HuH-7.5 (cell line): ENCODE measurements at regions not wholly inside any gene's neighbourhood (a gene's known extent, or its start where the extent isn't known, plus 50 kb on each side); places are given as distances from the start of the nearest gene placed in this dataset.

Source experiments
- DNase-seq: peaks from one replicate; pipeline ENCODE4 v3.0.0; 2011; ENCODE audit warnings: low spot score

DNA sequence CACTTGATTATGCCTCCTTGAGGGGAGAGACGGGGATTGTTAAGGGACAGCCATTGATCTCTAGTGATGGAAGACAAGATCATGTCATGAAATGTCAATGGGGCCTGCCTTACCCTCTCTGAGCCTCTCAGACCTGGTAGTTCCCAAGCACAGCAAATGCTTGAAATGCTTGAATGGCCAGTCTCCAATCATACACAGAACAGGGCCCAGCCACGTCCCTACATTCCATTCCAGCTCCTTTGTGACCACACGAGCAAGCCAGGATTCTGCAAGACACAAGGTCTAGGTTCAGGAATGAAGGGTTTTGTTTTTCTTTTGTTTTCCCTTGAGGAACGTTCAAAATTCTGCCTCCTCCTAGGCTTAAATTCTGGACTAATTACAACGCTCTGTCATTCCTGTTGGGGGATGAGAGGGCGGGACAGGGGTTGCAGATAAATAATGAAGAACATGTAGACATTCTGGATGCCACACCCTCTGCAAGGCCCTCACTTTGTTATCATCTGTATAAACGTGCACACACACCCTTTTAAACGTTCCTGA lies 98.1 kb upstream of the YPEL5 start:
- no peak for DNase-seq

DNA sequence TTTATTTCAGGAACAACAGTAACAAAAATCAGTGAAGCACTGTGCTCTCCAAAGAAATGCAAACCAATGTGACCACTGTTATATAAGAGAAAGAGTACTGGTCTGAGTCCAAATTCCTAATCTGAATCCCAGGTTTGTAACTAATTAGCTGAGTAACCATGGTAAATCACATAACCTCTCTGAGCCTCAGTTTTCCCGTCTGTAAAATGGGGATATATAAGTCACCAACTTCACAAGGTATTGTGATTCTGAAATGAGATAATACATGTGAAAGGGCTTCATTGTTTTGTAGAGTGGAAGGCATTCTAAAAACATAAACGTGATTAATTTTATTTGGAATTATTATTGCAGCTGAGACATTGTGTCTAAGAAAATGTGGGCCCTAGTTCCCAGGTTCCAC lies 91.3 kb upstream of the YPEL5 start:
- no peak for DNase-seq

DNA sequence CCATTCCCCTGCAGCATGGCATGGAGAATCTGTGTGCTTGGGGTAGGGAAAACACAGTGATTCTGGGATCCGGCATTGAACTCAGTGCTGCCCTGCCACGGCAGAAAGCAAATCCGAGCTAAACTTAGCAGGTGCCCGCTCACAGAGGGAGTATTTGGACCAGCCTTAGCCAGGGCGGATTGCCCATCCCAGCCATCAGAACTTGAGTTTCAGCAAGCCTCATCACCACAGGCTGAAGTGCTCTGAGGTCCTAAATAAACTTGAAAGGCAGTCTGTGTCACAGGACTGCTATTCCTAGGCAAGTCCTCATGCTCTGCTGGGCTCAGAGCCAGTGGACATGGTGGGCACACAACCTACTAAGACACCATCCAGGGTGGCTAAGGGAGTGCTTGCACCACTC lies 86.2 kb upstream of the YPEL5 start:
- DNase-seq, result no peak

DNA sequence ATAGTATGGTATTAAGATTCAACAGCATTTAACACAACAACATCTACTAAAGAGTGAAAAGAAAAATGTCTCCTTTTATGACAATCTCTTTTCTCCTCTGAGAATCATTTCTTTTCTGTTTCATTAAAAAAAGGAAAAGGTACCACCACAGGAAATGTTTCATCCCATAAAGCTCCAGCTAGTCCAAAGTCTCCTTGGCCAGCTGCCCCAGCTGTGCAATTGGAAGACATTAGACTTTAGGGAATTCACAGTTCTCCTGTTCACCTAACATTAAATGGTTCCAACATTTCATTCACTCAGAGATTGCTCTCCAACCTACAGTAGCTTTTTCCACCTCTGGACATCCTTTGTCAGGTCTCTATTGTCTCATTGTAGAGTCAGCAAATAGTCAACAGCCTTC lies 78.7 kb upstream of the YPEL5 start:
- no peak for DNase-seq

DNA sequence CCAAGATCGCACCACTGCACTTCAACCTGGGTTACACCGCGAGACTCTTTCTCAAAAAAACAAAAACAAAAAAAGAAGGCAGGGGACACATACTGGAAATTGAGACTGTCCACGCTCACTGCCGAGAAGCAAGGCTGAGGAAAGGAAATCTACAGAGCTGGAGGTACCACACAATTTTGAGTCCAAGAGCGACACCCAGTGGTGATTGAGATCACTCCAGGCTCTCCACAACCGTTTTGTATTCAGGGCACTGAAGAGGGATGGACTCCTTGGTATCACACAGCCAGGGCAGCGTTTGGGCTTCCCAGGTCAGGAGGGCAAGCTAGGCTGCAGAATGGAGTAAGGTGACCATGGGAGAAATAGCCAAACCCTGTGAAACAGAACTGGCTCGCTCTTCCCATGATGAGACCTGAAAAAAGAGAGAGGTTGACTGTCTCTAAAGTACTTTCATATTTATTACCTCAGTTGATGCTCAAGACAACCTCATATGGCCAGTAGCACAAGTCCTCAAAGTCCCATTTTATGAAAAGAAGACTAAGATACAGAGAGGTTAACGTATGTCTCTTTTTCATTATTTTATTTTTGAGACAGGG lies 74.5 kb upstream of the YPEL5 start:
- DNase-seq, result peak; percentile 22

DNA sequence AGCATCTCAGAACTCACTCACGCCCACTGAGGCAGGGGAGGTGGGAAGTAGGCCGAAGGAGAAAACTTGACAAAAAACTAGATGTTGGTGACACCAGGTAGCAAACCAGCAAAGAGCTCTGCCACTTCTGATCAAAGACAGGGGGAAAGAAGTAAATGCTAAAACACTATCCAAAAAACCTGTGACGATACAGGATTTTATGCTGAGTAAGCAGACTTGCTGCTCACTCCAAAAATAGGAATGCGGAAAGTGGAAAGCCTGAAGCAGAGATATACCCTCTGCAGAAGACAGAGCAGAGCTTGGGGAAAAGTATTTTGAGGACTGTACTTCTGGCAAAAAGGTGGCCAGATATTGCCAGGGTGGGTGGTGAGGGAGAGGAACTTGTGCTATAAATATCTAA lies 73.3 kb upstream of the YPEL5 start:
- no peak for DNase-seq

DNA sequence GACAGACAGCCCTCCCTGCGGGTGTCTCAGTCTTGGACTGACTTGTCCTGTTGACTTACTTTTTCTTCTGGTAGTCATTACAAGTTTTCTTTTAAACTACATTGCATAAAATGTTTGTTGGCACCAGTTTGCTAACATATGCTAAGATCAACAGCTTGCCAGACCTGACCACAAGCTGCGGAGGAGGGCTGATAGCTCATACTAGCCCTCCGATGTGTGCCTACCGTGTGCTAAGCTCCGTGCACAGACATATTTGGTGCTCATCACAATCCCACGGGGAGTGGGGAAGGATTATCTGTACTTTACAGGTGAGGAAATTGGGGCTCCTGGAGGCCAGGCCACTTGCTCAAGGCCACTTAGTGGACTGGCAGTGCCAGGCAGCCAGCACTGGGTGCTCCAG lies 72.8 kb upstream of the YPEL5 start:
- DNase-seq, result no peak

DNA sequence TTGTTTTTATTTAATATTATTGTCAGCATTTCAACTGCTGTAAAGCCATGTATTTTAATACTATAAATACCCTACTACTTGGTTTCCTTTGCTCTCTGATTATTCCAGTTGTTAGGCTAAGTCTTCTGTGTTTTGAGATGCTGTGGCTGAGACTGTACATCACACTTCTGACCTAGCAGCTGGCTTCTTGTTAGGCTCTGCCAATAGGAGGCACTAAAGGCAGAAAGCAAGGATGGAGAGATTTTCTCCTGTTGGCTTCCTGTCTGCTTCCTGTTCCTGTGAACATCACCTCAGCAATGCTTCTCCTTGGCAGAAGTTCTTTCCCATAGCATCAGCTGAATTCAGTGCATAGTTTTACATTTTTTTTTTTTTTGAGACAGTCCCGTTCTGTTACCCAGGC lies 68.3 kb upstream of the YPEL5 start:
- DNase-seq, result no peak

DNA sequence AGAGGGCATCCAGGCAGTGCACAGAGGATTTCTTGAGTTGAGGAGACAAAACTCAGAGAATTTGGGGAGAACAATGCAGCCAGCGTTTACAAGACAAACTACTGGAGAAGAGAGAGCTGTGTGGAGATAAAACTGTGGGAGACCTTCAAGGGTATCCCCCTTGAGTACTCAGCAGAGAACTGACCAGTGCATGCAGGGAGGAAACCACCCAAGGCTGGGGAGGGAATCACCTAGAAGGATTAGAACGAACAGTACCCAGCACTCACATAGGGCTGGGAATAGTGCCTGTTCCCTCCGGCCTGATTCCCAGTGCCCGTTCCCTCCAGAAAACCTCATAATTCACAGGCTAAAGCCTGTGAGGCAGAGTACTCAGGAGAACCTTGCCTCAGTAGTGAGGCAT lies 61.9 kb upstream of the YPEL5 start:
- no peak for DNase-seq

DNA sequence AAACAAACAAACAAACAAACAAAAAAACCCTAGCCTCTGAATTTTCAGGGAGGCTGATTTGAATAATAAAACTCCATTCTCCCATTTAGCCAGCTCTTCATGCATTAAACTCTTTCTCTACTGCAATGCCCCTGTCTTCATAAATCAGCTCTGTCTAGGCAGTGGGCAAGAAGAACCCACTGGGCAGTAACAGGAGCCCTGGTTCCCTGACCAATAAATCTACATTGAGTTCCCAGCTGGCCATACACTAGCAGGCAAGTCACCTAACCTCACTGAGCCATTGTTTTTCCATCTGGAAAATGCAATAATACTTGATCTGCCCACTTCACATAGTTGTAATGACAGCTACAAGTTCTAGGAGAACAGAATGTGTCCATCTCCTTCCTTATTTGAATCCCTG lies 57.6 kb upstream of the YPEL5 start:
- no peak for DNase-seq

DNA sequence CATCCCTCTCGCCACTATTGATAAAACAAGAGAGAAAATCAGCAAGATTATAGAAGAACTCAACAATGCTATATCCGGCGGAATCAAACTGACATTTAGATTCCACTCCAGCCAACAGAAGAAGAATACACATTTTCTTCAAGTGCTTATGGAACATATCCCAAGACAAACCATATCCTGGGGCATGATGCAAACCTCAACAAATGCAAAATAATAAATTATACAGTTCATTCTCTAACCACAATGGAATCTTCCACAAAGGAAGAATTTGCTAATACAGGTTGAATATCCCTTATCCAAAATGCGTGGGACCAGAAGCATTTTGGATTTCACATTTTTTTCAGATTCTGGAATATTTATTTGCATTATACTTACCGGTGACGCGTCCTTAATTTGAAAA lies 51.4 kb upstream of the YPEL5 start:
- DNase-seq, result no peak

DNA sequence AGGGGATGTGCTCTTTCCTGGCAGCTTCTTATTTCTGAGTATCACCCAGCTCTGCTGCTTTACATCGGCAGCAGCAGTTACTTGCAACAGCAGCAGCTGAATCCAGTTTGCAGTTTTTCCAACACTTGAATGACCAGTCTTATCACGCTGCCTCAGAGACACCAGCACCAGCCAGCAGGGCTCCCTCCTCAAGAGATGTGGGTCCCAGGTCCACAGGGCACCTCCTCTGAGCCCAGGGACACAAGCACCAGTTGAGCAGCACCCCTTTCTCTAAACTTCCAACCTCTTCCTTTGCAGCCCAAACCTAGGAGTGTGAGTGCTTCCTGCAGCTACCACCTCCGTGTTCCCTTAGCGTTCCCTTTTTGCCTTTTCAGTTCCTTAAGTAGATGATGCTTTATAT lies 50.4 kb upstream of the YPEL5 start:
- no peak for DNase-seq
